Daoy (cell line): ENCODE measurements at regions not wholly inside any gene's neighbourhood (a gene's known extent, or its start where the extent isn't known, plus 50 kb on each side); places are given as distances from the start of the nearest gene placed in this dataset.

Experiments
- DNase-seq: peaks from one replicate; pipeline ENCODE4 v3.0.0-alpha.2; 2015; ENCODE audit warnings: low read depth

DNA sequence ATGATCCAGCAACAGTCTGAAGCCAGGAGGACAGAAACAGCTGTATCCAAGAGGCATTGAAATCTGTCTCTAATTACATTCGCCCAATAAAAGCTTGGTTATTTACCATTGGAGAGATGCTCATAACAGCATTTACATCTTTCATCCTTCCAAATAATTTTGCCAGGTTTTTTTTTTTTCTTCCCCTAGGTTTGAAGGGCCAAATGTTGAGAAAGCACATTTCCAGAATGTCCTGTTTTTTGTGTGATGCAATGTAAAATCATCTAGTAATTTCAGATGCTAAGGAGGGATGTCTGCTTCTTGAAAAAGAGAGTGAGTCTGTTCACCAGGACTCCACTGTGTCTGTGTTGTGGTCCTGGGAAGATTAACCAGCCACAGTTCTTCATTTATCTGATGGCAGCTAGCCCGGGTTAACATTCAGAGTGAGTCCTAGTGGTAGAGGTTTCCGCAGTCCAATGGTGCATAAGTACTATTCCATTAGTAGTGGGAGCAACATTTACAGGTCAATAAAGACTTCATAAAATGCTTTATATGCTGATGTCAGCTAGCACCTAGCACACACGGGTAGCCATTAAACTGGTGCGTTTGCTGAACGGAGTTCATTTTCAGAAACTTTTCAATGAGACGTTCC, 406.8 kb downstream of the STIM2 start:
- no peak for DNase-seq

DNA sequence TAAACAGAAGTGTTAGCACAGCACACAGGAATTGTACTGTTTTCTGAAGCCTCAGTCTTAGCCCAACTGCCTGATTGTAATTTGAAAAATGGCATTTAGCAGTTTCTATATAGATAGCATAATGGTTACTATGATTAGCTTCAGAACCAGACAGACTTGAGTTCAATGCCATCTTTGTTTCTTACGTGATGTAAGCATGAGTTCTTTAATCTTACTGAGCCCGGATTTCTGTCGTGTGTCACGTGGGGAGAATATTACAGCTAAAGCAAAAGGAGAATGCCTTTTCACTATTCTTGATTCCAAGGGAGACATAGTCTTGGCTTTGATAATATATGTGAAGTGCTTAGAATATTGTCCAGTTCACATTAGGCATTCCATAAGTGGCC, 407.3 kb downstream of the STIM2 start:
- DNase-seq, result no peak

DNA sequence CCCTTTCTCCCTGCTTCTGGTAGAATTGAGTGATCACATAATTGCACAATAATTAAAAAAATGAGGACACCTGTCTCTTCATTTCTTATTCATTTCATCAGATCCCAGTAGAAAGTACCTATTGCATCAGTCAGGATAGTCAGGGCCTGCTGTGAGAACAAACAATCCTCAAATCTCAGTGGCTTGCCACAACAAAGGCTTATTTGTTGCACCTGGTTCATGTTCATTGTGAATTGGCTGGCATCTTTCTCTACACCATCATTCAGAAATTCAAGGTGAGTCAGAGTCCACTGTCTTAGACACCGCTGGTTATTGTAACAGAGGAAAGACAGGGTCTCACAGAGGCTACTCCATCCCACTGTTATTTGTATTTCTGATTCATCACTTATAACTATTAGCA, 409.8 kb downstream of the STIM2 start:
- no peak for DNase-seq

DNA sequence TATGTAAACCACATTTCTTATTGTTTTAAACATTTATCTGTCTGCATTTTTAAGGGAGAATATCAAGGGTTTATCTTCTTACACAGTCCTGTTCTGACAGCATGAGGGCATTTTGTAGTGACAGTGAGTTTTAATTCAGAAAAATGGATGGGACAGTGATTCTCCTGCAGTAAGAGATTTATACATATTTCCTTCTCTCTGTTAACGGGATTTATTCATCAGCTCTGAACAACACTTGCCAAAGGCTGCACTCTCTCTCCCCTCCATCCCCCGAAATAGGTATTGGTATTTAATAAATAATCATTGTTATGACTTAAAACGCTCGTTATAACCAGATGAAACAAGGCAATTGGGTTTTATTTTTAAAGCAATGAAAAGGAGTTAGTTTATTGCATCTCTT, 410.9 kb downstream of the STIM2 start:
- no peak for DNase-seq

DNA sequence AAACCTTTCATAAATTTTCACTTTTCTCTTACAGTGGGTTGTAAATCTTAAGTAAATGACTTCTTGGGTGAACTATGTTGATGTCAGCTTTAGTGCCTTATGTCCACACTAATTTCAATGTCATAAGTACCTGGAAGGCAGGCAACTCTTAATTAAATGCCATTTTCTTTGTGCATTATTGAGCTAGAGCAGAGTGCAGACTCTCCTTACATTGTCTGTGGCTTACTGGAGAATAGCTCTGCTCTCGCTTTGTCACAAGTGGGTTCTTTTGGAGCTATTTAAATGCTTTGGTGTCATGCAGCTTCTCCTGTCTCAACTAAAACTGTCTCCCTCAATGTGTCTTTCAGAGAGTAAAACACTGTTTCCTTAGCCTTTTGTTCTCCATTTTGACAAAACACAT, 411.6 kb downstream of the STIM2 start:
- no peak for DNase-seq

DNA sequence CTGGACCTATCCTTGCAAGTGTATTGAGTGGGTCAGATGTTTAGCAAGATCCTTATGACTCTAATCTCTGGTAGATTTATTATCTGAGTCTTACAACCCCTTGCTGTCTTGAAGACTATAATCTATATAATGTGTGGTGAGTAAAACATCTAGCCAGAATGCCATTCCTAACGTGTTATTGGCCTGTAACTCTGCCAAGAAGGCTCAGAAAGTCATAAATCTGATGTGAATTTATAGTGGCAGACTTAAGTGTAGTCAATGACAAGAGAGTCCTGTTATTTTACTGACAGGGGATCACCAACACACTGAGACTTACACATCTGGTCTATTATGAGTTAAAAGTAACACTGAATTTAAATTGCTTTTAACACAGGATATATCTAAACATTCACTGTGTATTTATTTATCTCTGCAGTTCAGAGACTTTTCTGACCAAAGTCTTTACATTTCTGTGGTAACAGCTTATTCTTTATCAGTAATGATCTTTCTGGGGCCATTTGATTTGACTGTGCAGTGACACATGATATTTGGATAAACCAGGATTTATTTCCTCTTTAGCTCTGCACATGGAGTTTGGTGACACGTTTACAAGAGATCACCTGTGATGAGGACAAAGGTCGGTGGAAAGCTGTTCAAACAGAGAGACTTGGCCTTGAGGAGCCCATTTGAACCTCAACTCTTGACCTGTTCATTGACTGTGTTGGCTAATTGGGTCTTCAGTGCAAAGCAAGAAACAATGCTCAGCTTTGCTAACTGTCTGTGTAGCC, 415.8 kb downstream of the STIM2 start:
- DNase-seq, result no peak

DNA sequence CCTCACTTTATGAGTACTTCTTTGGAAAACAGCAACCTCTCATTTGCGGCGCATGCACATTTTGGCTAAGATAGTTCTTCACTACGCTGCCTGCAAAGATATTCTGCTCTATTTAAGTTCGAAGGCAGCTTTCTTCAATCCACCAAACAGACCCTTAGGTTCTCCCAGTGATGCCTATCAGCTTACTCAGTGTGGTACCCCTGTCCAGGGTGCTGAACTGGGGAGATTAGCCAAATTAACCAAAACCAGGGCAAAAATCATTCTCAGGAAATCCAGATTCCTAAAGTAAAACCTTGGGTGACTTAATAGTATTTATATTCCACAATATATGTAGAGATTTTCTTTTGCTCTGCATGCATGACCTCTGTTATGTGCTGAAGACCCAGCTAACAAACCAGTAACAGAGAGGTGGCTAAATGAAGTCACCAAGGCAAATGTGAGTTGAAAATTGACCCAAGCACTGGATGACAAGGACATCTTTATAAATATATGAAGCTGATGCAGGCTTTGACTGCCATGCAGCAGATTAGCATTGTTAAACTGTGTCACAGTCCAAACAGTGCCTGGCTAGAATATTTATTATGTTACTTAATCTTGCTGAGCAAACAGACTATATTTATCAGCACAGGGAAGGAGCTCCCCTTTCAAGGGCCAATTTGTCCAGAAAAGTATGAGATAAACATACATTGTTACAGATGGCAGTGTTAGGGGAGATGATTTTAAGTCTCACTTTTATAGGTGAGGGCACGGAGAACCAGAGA, 418.2 kb downstream of the STIM2 start:
- DNase-seq, result no peak

DNA sequence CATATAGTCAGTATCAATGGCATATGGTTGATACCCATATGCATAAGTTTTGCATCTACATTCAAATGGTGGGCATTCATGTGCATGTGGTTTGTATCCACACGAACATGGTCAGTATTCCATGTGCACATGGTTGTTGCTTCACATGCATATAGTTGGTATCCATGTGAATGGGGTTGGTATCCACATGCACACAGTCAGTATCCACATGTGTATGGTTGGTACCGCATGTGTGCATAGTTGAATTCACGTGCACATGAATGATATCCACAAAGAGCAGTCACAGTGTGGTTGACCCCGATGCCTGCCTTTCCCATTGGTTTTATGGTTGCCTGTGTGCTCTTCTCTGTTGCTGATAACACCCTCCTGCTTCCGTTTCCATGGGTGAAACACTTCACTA, 427.9 kb downstream of the STIM2 start:
- no peak for DNase-seq

DNA sequence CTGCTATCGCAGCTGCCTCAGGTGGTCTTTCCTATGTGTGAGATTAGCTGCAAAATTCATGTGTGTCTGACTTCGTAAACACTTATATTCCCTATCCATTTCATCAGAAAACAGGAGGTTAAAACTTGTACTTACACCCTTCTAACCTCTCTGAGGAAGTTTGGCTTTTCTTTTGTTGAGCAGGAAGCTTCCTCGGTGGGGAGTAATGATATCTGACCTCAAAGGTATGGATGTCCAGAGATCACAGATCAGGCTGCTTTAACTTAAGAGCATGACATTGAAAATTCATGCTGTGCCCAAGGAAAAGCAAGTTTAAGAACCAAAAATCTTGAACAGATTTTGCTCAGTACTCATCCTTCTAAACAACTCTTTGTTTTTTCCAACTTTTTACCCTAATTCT, 429.1 kb downstream of the STIM2 start:
- DNase-seq, result no peak

DNA sequence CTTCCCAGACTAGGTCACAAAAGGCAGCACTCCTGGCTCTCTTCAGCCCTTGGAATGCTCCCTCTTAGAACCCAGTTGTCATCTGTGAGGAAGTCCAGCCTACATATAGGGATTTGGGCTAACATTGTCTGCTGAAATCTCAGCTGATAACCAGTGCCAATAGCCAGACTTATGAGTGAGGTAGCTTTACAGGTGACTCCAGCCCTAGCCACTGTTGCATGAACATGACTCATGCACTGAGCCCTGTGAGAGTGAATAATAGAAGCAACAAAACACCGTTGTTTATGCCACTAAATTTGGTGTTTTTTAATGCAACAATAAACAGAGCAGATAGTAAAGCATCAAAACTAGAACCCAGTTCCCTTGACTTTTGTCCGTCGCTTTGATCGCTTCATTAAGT, 433.2 kb downstream of the STIM2 start:
- DNase-seq, result no peak

DNA sequence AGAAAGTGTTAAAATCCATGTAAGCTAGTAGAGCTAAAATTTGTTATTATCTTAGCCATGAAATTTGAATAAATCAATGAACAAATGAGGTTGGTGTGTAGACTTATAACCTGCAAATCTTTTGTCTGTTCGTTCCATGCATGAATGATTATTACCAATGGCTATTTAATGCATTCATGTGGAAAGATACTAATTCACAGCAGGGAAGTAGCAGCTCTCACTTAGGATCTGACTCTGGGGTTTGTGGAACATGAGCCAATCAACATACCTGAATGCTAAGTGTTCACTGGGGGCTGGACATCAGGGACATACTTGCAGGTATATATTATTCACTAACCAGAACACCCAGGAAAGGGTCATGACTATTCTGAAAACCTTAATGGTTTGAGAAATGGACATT, 444.1 kb downstream of the STIM2 start:
- no peak for DNase-seq

DNA sequence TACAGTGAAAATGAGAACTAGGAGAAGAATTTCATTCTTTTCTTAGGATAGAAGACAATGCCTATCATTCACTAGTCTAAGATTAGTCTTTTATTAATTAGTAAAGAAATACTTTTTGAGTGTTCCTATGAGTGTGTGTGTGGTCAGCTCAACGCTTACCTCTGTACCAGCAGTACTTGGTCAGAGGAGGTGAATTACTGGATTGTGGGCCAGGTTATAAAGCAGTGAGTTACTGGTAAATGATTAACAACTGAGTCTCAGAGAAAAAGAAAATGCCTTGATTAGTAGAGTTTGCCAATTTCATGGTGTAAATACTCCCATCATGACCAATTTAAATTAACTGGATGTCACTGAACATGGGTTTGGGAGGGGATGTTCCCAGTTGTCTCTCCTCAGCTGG, 444.6 kb downstream of the STIM2 start:
- DNase-seq, result no peak

DNA sequence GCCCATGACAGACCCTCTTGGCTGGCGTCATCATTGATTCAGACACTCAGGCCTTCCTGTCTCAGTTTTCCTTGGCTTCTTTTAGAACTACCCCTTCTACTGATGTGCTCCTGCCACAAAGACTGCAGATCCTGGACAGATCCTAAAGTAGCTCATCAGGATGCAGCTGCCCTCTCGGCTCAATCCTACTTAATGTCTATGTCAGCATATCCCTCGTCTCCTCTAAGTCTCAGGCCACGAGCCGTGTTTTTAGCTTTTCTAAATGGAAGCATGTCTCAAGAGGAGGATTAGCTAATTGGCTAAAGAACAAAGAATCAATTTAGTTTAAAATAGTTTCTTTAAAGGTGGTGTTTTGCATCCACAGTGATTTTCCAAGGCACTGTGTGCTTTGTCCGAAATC, 447.7 kb downstream of the STIM2 start:
- no peak for DNase-seq

DNA sequence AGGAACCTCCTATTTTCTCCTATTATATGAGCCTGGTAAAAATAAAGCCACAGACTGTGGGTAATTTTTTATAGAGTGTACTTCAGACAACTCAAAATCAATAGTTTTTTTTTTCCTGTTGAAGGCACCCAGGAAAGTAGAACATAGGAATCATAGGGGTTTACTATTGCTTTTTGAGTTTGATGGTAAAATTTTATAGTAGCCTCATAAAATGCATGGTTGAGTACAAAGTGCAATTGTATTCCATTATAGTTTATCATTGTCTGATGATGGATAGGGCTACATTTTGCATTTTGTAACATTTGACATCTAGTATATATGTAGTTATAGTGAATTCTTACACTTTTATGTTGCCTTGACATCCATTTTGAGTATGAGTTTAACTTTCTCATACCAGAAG, 455.0 kb downstream of the STIM2 start:
- DNase-seq, result no peak

DNA sequence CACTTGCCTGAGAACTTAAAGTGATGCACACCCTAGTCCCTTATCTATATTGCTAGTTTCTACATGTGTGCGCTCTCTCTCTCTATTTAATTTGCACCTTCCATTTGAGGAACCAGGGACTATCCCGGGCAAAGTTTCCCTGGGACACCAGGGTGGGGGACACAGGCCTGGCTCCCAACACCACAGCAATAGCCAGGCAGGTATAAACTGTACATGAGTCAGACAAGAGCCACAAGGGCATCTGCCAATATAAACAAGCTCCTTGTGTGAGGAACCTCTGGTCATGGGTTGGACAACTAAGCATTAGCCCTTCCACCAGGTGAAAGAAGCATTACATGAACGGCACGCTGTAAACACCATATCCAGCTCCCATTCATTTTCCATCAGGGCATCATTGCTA, 455.5 kb downstream of the STIM2 start:
- no peak for DNase-seq

DNA sequence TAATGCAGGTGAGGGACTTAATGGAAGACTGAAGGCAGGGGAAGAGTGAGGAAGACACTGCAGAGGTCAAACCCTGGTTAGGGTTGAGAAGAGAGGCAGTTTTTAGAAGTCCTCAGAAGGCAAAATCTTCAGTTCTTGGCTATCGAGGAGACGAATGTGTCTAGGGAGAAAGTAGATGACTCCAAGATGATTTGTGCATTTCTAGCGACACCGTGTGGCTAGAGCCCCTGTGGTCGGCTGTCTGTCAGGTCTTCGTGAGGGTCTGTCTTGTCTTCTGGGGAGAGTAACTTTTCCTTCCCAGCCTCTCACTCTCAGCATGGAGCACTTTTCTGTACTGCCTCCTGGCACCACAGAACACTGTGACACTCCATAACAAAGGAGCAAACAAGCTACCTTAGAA, 458.1 kb downstream of the STIM2 start:
- no peak for DNase-seq

DNA sequence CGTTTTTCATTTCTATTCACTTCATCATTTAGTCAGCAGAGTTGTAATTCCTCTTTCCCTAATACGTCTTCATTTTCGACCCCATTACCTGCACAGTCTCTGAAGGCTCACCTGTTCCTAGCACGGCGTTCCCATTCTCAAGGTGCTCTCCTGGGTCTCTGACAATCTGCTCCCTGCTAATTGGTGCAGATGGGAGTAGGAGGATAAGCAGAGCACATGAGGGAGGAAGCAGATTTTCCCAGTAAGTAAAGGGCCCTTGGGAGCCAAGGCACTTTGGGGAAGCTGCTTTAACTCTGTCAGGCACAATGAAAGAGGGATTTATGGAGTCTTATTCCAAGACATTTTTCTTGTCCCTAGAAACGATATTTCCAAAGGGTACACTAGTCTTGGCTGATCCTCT, 466.4 kb downstream of the STIM2 start:
- no peak for DNase-seq

DNA sequence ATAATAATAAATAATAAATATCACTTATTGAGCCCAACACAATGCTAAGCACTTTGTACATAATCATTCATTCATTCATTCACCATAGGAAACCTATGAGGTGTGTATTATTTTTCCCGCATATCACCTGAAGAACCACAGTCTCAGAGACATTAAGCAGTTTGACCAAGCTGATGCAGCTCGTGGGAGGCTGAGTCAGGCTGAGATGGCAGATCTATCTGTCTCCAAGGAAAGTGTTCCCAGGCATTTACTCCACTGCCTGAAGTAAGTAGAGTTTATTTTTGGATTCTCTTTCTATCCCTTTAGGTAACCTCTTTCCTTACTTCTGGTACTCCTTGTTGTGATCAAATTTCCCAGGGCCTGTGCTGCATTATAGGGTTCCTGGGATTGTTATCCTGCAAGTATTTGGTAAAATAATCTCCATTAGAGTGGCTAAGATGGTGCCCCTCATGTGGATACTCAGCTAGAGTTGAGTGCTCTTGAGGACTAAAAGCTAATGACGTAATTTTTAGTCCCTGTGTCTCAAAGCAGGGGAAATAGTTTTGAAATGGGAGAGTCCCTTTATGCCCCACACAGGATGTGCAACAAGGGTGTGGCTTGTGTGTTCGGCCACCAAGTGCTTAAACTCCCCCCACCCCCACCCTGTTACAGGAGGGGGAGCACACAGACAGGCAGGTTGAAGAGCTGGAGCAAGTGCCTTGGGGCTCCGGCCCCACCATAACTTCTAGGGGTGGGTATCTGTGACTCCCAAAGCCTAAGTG, 467.0 kb downstream of the STIM2 start:
- no peak for DNase-seq

DNA sequence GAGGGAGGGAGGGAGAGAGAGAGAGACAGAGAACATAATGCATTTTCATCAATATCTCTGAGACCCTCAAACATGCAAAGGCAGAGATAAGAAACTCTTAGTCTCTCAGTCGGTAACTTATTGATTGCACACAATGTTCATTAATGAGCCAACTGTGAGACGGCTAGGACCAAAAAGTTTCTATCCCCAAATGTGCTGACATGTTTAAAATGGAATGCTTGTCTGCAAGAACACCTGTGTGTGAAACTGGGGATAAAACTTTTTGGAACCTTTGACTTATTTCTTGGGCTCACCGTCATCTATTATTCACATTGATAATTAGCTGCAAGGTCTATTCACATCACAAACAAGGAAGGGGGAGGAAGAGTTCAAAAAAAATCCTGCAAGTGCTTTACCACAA, 477.9 kb downstream of the STIM2 start:
- no peak for DNase-seq

DNA sequence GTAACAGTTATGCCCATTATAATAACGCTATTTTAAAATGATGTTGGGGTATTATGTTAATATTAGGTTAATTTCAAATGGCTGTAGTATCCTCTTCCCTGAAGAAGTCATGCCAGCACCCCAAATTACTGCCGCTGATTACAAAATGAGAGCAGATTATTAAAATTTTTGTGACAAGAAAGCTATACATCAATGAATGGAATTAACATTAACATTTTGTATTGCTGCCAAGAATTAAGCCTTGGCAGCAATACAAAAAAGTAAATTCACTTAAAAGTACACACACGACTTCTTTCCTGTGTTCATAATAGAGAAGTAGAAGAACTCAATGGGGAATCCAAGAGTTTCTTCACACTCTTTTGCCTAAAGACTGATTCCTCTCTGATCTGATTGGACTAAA, 482.8 kb downstream of the STIM2 start:
- no peak for DNase-seq

DNA sequence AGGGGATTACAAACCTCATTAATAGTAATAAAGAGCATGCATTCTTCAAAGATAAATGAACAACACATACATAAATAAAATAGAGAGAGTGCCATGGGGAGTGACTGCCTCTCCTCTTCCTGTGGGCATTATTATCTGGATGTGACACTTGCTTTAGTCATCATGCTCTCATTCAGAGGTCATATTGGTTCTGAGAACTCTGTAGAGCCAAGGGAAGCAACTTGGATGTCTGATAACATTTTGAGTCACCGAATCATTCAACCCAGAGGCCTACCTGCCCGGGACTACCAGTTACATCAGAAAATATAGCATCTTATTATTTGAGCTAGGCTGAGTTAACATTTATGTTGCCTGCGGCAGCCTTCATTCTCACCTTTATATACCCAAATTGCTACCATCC, 489.5 kb downstream of the STIM2 start:
- no peak for DNase-seq

DNA sequence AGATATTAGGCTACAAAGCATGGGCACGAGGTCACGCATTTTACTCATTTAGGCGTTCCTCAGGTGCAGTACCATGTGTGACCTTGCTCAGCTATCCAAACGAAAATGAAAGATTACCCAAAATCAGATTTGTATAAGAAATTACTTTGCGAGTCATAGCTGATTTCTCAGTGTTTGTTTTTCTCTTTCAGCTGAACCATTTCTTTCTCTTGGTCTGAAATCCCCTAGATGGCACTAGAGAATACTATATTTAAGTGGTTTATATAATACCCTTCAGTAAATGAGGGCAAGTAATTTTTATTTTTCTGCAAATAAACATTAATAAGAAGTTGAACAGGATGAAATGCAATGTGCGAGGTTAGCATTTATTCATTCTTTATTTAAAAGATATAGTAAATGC, 496.6 kb downstream of the STIM2 start:
- no peak for DNase-seq
